ENCODE measurements at regions not wholly inside any gene's neighbourhood (a gene's known extent, or its start where the extent isn't known, plus 50 kb on each side); places are given as distances from the start of the nearest gene placed in this dataset.

GRCh38 chr1:56390232-56390867 is 189.0 kb downstream of the PLPP3 start:
- no peak for DNase-seq

DNA sequence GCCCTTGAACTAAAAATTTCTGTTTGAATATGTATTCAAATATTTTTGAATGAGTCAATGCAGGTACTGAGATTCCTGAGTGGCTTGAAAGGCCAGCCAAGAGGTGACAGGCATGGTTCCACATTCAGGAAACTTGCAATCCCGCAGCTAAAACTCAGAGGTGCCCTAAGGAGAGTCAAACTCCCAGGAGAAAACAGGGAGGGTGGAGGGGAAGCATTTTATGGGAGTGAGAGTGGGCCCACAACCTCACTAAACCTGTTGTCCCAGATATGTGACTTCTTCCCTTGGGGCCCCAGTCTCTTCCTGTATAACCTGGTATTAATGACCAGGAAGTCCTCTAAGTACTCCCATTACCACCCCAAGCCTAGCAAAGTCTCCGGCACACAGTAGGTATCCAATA is 189.6 kb downstream of the PLPP3 start:
- DNase-seq = no peak

DNA sequence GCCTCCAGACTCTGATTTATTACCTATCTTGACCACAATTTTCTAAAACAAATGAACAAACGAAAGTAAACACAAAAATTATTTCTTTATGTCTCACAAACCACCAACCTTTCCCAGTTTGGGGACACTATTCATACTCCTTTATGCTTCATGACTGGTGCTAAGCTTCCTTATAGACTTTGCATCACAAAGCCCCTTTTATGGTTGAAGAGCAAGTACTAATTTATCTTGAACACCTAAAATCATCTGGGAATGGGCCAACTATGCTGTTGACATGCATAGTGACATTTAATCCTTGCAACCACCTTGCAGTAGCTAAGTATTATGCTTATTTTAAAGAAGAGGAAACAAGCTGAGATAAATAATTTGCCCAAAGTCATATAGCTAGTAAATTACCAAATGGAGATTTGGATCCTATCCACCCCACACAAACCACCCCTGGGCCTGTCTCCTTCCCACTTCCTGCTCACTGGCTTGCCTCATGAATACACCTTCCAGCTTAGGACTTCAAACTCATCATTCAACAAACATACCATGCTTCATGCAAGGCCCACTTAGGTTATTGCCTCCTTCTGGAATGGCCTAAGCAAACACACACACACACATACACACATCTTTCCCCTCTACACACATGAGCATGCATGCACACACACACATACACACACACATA is 192.2 kb downstream of the PLPP3 start:
- no peak for DNase-seq

DNA sequence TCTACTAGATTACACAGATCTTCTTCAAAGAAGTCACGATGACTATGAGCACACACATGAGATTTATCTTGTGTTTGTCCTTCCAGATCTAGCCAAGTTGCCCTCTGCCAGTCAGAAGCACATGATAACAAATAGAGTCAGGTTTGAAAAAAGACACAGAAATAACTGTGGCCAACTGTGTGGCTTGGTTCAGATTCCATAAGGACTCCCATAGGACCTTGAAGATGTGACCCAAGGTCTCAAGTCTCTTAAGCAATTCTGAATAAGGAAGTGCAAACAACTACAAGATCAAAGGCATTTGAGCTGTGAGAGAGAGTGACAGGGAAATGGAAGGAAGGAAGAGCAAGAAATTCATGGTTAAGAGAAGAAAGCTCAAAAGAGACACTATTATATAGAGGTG is 194.0 kb downstream of the PLPP3 start:
- DNase-seq = no peak

- DNase-seq = no peak
These were observed 196.4 kb downstream of the PLPP3 start for GRCh38 chr1:56382929-56383328.

- DNase-seq = no peak
These were observed 198.8 kb downstream of the PLPP3 start for GRCh38 chr1:56380531-56380930.

DNA sequence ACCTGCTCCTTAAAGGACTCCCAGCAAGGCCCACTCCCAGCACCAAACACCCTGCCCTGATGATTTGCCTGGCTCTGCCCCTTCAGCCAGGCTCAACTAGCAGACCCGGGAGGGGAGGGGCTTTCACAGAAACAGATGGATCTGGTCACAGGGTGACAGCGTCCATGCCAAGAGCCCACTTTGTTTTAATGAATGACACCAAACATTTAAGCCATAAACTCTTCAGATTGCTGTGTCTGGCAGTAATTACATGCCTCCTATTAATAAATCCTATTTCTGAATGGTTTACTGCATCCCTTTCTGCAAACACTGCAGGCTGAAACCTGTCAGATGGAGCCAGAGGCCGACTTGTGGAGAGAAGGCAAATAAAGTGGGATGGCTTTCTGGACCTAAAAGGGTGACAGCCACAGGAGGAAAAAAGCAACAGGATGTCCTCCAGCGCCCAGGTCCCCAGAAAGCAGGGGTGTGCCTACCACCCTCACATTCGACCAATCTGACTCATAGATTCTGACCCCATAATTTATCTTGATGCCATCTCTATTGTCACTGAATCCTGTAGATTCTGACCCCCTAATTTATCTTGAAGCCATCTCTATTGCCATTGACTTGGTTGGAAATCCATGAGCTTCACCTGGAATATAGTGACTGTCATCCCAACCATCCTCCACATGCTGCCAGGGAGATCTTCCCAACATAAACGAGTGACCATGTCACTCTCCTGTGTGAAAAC is 200.9 kb downstream of the PLPP3 start:
- DNase-seq = no peak

- DNase-seq = no peak
These were observed 201.9 kb downstream of the PLPP3 start for GRCh38 chr1:56377431-56377830.

GRCh38 chr1:56376188-56376984 is 203.0 kb downstream of the PLPP3 start:
- DNase-seq = no peak

GRCh38 chr1:56375326-56375804 is 204.0 kb downstream of the PLPP3 start:
- DNase-seq = no peak

- no peak for DNase-seq
These were observed 205.1 kb downstream of the PLPP3 start for GRCh38 chr1:56374026-56374974.

GRCh38 chr1:56370513-56370912 is 208.8 kb downstream of the PLPP3 start:
- DNase-seq = no peak

DNA sequence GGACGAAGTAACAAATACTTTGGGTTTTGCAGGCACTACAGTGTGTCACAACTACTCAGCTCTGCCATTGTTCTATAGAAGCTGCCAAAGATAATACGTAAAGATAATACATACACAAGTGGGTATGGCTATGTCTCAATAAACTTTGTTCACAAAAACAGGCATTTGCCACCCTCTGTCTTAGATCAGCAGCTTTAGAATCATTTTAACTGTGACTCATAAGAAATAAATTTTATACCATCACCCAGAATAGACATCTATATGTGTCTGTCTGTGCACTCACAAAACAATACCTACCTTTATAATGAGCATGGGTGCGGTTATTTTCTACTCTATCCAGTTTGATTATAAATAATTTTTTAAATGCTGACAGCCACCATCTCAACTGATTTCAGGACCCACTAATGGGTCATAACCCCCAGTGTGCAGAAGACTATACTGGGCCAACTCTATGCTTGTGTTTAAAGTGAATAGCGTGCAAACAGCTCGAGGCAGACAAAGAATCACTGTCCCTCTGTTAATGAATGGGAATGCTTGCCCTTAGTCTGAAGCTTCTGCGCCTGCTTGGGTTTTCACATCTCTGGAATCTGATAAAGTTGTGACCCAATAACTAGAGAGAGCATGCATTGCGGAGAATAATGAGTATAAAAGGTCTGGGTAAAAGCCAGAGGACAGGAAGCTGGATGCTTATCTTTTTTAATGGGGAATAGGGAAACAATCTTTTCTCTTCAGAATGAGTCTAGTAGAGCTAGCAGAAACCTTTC is 216.2 kb downstream of the PLPP3 start:
- DNase-seq = no peak

- DNase-seq = no peak
These were observed 219.3 kb downstream of the PLPP3 start for GRCh38 chr1:56360021-56360420.

DNA sequence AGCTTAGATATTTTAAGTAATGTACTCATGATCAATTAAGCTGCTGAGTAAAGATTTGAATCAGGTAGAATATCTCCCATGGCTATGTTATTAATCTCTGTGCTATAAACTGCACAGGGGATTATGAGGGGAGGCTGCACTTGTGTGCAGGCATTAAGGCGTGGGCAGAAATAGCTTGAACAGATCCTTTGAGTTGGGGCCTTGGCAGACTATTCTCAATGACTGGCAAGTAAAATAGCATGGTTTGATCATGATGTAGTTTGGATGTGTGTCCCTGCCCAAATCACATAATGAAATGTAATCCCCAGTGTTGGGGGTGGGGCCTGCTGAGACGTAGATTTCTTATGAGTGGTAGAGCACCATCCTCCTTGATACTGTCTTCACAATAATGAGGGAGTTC is 220.3 kb downstream of the PLPP3 start:
- no peak for DNase-seq

- DNase-seq = no peak
These were observed 221.3 kb downstream of the PLPP3 start for GRCh38 chr1:56357927-56358690.

- no peak for DNase-seq
These were observed 222.9 kb downstream of the PLPP3 start for GRCh38 chr1:56356376-56356990.

GRCh38 chr1:56355918-56356317 is 223.4 kb downstream of the PLPP3 start:
- no peak for DNase-seq

DNA sequence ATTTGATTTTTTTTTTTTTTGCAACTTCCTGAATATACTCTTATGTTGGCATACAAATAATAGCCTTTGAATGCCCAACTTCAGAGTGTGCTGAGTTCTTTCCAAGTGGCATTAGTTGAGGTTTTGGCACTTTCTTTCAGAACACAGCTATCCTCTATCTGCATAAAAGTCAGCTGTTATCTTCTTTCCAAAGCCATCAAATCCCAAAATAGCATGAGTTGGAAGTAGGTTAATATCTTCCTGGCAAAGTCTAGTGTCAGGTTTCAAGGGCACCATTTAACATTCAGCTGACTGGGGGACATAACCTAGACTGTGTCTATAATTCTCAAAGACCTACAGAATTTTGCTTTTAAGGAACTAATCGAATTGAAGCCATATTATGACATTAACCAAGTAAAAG is 223.9 kb downstream of the PLPP3 start:
- no peak for DNase-seq

GRCh38 chr1:56345831-56346230 is 233.5 kb downstream of the PLPP3 start:
- no peak for DNase-seq
